Effector memory CD8-positive, alpha-beta T cell (primary cell): ENCODE measurements at regions not wholly inside any gene's neighbourhood (a gene's known extent, or its start where the extent isn't known, plus 50 kb on each side); places are given as distances from the start of the nearest gene placed in this dataset.

Experiments
- ATAC-seq: fragments of 150-1000 bp; cut with Tn5 transposase; replicated peaks from 2 replicates; pipeline ENCODE4 v1.10.0; 2021; ENCODE audit warnings: mild to moderate bottlenecking, moderate library complexity
- DNase-seq, 3 experiments: peaks; one replicate each; pipeline ENCODE4 v3.0.0; 2021
- H3K27ac Mint-ChIP-seq, 2 donors: one replicate each; pipeline ENCODE4 v1.8.0; 2022; ENCODE audit warnings: mild to moderate bottlenecking in 2 of 2, mixed read lengths in 2 of 2, moderate library complexity in 2 of 2
- H3K27me3 Mint-ChIP-seq, 2 donors: one replicate each; pipeline ENCODE4 v1.8.0; 2022; ENCODE audit warnings: mixed read lengths in 2 of 2
- H3K36me3 Mint-ChIP-seq: one replicate; pipeline ENCODE4 v1.8.0; 2022; ENCODE audit warnings: mild to moderate bottlenecking, moderate library complexity, mixed read lengths; ENCODE audit not compliant: insufficient read depth
- H3K4me1 Mint-ChIP-seq, 2 donors: one replicate each; pipeline ENCODE4 v1.8.0; 2022; ENCODE audit warnings: low read depth in 2 of 2, mixed read lengths in 2 of 2
- H3K4me3 Mint-ChIP-seq, 2 donors: one replicate each; pipeline ENCODE4 v1.8.0; 2022; ENCODE audit warnings: mild to moderate bottlenecking in 2 of 2, mixed read lengths in 2 of 2, moderate library complexity in 2 of 2
- H3K9me3 Mint-ChIP-seq, 2 donors: one replicate each; pipeline ENCODE4 v1.8.0; 2022; ENCODE audit warnings: mixed read lengths in 2 of 2

GRCh38 chr21:20351138-20351537, 647.1 kb upstream of the NCAM2 start:
- Mint-ChIP-seq H3K36me3 (no peaks in the 10 kb centered on the region), H3K27me3 (no peaks in the 10 kb centered on the region), H3K9me3 (peaks cover 7 to 15% of the 10 kb centered on the region in 2 donors), H3K4me3 (no peak overlapping the region), H3K4me1 (no peaks in the 10 kb centered on the region), H3K27ac (no peak overlapping the region)
- no peak for DNase-seq
- ATAC-seq, result no peak

GRCh38 chr21:20353351-20353750, 644.9 kb upstream of the NCAM2 start:
- no peak for DNase-seq
- H3K4me3 Mint-ChIP-seq, result no peak overlapping the region
- no peaks in the 10 kb centered on the region for H3K27me3 Mint-ChIP-seq
- no peak for ATAC-seq
- H3K9me3 Mint-ChIP-seq, result peaks cover 0 to 9% of the 10 kb centered on the region in 2 donors
- H3K36me3 Mint-ChIP-seq, result no peaks in the 10 kb centered on the region
- no peak overlapping the region for H3K27ac Mint-ChIP-seq
- no peaks in the 10 kb centered on the region for H3K4me1 Mint-ChIP-seq

GRCh38 chr21:20373031-20373430, 625.2 kb upstream of the NCAM2 start:
- no peak overlapping the region for H3K4me3 Mint-ChIP-seq
- H3K27me3 Mint-ChIP-seq, result no peaks in the 10 kb centered on the region
- peaks cover 6 to 7% of the 10 kb centered on the region in 2 donors for H3K9me3 Mint-ChIP-seq
- no peak for ATAC-seq
- no peak overlapping the region for H3K27ac Mint-ChIP-seq
- H3K36me3 Mint-ChIP-seq, result no peaks in the 10 kb centered on the region
- no peaks in the 10 kb centered on the region for H3K4me1 Mint-ChIP-seq
- no peak for DNase-seq

GRCh38 chr21:20377250-20377649, 621.0 kb upstream of the NCAM2 start:
- DNase-seq (no peak), ATAC-seq (no peak)
- Mint-ChIP-seq H3K9me3 (peaks cover 0 to 7% of the 10 kb centered on the region in 2 donors), H3K36me3 (no peaks in the 10 kb centered on the region), H3K4me3 (no peak overlapping the region), H3K4me1 (no peaks in the 10 kb centered on the region), H3K27ac (no peak overlapping the region), H3K27me3 (no peaks in the 10 kb centered on the region)

- Mint-ChIP-seq H3K4me3 (no peak overlapping the region), H3K27ac (no peak overlapping the region), H3K36me3 (no peaks in the 10 kb centered on the region), H3K27me3 (no peaks in the 10 kb centered on the region), H3K4me1 (no peaks in the 10 kb centered on the region), H3K9me3 (peaks cover 10 to 15% of the 10 kb centered on the region in 2 donors)
- ATAC-seq (no peak), DNase-seq (no peak)
Measured at GRCh38 chr21:20388400-20388799, 609.8 kb upstream of the NCAM2 start.

DNA sequence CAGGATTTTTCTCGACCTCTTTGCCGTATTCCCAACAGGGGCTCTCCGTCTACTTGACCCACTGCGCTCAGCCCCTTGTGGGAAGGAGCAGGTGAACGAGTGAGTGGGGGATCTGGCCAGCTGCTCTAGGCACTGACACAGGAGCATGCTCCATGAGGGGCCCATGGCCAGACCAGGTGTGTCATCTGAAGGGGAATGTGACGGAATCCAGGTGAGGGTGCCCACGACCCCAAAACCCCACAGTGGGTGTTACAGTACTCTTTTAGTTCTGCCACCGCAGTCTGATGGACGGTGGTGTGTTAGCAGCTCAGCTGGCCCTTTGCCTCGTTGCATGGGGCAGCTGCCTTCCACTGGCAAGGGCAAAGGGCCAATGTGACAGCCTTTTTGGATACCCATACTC, 601.4 kb upstream of the NCAM2 start:
- H3K27me3 Mint-ChIP-seq, result no peaks in the 10 kb centered on the region
- no peak overlapping the region for H3K4me3 Mint-ChIP-seq
- ATAC-seq (no peak), DNase-seq (no peak)
- no peak overlapping the region for H3K27ac Mint-ChIP-seq
- peaks cover 8 to 10% of the 10 kb centered on the region in 2 donors for H3K9me3 Mint-ChIP-seq
- no peaks in the 10 kb centered on the region for H3K36me3 Mint-ChIP-seq
- H3K4me1 Mint-ChIP-seq, result no peaks in the 10 kb centered on the region

- no peaks in the 10 kb centered on the region for H3K4me1 Mint-ChIP-seq
- peaks cover 9 to 22% of the 10 kb centered on the region in 2 donors for H3K9me3 Mint-ChIP-seq
- no peaks in the 10 kb centered on the region for H3K27me3 Mint-ChIP-seq
- no peak for ATAC-seq
- H3K36me3 Mint-ChIP-seq, result no peaks in the 10 kb centered on the region
- no peak overlapping the region for H3K27ac Mint-ChIP-seq
- no peak overlapping the region for H3K4me3 Mint-ChIP-seq
- DNase-seq, result no peak
Measured at GRCh38 chr21:20404915-20405314, 593.3 kb upstream of the NCAM2 start.

GRCh38 chr21:20418353-20418752, 579.9 kb upstream of the NCAM2 start:
- Mint-ChIP-seq H3K27me3 (no peaks in the 10 kb centered on the region), H3K27ac (no peak overlapping the region), H3K9me3 (peaks cover 15 to 27% of the 10 kb centered on the region in 2 donors), H3K4me1 (no peaks in the 10 kb centered on the region), H3K4me3 (no peak overlapping the region), H3K36me3 (no peaks in the 10 kb centered on the region)
- ATAC-seq (no peak), DNase-seq (no peak)

- H3K9me3 Mint-ChIP-seq, result peaks cover 15 to 16% of the 10 kb centered on the region in 2 donors
- no peaks in the 10 kb centered on the region for H3K4me1 Mint-ChIP-seq
- no peaks in the 10 kb centered on the region for H3K36me3 Mint-ChIP-seq
- H3K4me3 Mint-ChIP-seq, result no peak overlapping the region
- ATAC-seq (no peak), DNase-seq (no peak)
- H3K27me3 Mint-ChIP-seq, result no peaks in the 10 kb centered on the region
- H3K27ac Mint-ChIP-seq, result no peak overlapping the region
Measured at GRCh38 chr21:20419772-20420171, 578.4 kb upstream of the NCAM2 start.

GRCh38 chr21:20424943-20425342, 573.3 kb upstream of the NCAM2 start:
- no peak for DNase-seq
- no peak overlapping the region for H3K27ac Mint-ChIP-seq
- no peak for ATAC-seq
- H3K4me3 Mint-ChIP-seq, result no peak overlapping the region
- no peaks in the 10 kb centered on the region for H3K36me3 Mint-ChIP-seq
- no peaks in the 10 kb centered on the region for H3K4me1 Mint-ChIP-seq
- no peaks in the 10 kb centered on the region for H3K27me3 Mint-ChIP-seq
- H3K9me3 Mint-ChIP-seq, result peaks cover 9 to 18% of the 10 kb centered on the region in 2 donors

DNA sequence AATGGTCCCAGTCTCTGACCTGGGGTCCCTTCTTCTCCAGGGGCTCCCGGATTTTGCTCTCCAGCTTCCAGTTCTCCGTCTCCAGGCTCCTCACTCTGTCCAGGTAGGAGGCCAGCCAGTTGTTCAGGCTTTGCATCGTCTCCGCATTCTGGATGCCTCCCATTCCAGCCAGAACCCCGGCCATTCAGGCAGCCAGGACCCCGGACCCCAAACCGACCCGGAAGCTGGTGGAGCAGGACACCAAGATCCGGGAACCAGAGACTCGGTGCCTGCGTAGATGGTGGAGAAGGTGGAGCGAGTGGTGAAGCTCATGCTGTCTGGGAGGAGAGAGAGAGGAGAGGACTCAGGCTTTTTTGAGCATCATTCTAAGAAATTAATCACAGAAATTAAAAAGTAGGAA, 572.4 kb upstream of the NCAM2 start:
- Mint-ChIP-seq H3K27me3 (no peaks in the 10 kb centered on the region), H3K27ac (no peak overlapping the region), H3K9me3 (peaks cover 9 to 18% of the 10 kb centered on the region in 2 donors), H3K36me3 (no peaks in the 10 kb centered on the region), H3K4me3 (no peak overlapping the region), H3K4me1 (no peaks in the 10 kb centered on the region)
- DNase-seq (no peak), ATAC-seq (no peak)

DNA sequence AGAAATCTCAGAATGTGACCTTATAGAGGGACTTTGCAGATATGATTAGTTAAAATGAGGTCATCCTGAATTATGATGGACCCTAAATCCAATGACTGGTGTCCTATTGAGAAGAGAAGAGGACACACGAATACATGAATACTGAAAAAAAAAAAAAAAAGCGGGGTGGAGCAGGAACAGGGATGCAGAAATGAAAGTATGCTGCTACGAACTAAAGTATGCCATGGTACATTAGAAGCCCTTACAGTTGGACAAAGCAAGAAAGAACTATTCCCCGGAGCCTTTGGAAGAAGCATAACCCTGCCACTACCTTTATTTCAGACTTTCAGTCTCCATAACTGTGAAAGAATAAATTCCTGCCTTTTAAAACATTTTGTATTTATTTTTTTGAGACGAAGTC, 557.9 kb upstream of the NCAM2 start:
- Mint-ChIP-seq H3K4me3 (no peak overlapping the region), H3K27me3 (no peaks in the 10 kb centered on the region), H3K36me3 (no peaks in the 10 kb centered on the region), H3K9me3 (peaks cover 18 to 27% of the 10 kb centered on the region in 2 donors), H3K4me1 (peaks cover 0 to 2% of the 10 kb centered on the region in 2 donors), H3K27ac (no peak overlapping the region)
- no peak for DNase-seq
- no peak for ATAC-seq

GRCh38 chr21:20443558-20444155, 554.6 kb upstream of the NCAM2 start:
- no peak for DNase-seq
- no peak overlapping the region for H3K4me3 Mint-ChIP-seq
- H3K9me3 Mint-ChIP-seq, result peaks cover 14 to 18% of the 10 kb centered on the region in 2 donors
- H3K4me1 Mint-ChIP-seq, result peaks cover 0 to 2% of the 10 kb centered on the region in 2 donors
- H3K36me3 Mint-ChIP-seq, result no peaks in the 10 kb centered on the region
- no peak overlapping the region for H3K27ac Mint-ChIP-seq
- H3K27me3 Mint-ChIP-seq, result no peaks in the 10 kb centered on the region
- no peak for ATAC-seq

DNA sequence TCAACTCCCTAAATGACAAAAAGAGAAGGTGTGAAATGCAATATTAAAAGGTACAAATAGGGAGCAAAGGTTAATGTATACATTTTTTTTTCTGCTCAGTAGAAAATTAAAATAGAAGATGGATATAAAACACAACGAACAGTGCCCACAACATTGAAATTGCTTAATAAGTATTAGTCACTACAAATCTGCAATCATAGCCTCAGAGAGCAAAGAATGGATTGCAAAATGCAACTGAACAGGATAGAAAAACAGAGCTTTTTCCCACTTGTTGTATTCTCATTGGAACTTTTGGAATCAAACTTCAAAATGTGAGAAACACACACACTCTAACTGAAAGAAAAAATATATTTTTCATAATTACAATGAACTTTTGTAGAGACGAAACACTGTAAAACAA, 552.2 kb upstream of the NCAM2 start:
- Mint-ChIP-seq H3K27ac (no peak overlapping the region), H3K27me3 (no peaks in the 10 kb centered on the region), H3K4me3 (no peak overlapping the region), H3K4me1 (peaks cover 0 to 2% of the 10 kb centered on the region in 2 donors), H3K36me3 (no peaks in the 10 kb centered on the region), H3K9me3 (peaks cover 14 to 15% of the 10 kb centered on the region in 2 donors)
- ATAC-seq, result no peak
- DNase-seq, result no peak

- ATAC-seq (no peak), DNase-seq (no peak)
- Mint-ChIP-seq H3K4me1 (no peaks in the 10 kb centered on the region), H3K4me3 (no peak overlapping the region), H3K27ac (no peak overlapping the region), H3K27me3 (no peaks in the 10 kb centered on the region), H3K36me3 (no peaks in the 10 kb centered on the region), H3K9me3 (peaks cover 0 to 5% of the 10 kb centered on the region in 2 donors)
Measured at GRCh38 chr21:20451046-20451445, 547.2 kb upstream of the NCAM2 start.
